Panc1 (cell line): ENCODE measurements at regions not wholly inside any gene's neighbourhood (a gene's known extent, or its start where the extent isn't known, plus 50 kb on each side); places are given as distances from the start of the nearest gene placed in this dataset.

ENCODE experiments used
- POLR2AphosphoS5 ChIP-seq: IDR thresholded peaks from 2 replicates; pipeline ENCODE4 v1.6.1; 2012; ENCODE audit warnings: mild to moderate bottlenecking, low read depth, low read length, moderate library complexity
- SIN3A ChIP-seq: IDR thresholded peaks from 2 replicates; pipeline ENCODE4 v1.6.1; 2012; ENCODE audit warnings: low read depth, mild to moderate bottlenecking, low read length, moderate library complexity, borderline replicate concordance; ENCODE audit not compliant: insufficient read depth
- TF ChIP-seq, protein P1 (sequence below): fragments of 450-650 bp; IDR thresholded peaks from 2 replicates; pipeline ENCODE4 v1.5.1; 2017; ENCODE audit warnings: mild to moderate bottlenecking

GRCh38 chr2:133906396-133906795, 338.1 kb upstream of the NCKAP5 start:
- TF ChIP-seq, protein P1, sequence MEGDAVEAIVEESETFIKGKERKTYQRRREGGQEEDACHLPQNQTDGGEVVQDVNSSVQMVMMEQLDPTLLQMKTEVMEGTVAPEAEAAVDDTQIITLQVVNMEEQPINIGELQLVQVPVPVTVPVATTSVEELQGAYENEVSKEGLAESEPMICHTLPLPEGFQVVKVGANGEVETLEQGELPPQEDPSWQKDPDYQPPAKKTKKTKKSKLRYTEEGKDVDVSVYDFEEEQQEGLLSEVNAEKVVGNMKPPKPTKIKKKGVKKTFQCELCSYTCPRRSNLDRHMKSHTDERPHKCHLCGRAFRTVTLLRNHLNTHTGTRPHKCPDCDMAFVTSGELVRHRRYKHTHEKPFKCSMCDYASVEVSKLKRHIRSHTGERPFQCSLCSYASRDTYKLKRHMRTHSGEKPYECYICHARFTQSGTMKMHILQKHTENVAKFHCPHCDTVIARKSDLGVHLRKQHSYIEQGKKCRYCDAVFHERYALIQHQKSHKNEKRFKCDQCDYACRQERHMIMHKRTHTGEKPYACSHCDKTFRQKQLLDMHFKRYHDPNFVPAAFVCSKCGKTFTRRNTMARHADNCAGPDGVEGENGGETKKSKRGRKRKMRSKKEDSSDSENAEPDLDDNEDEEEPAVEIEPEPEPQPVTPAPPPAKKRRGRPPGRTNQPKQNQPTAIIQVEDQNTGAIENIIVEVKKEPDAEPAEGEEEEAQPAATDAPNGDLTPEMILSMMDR, result no peak
- TF ChIP-seq POLR2AphosphoS5 (no peak), SIN3A (no peak)
